ENCODE measurements at regions not wholly inside any gene's neighbourhood (a gene's known extent, or its start where the extent isn't known, plus 50 kb on each side); places are given as distances from the start of the nearest gene placed in this dataset.

GRCh38 chr12:127150028-127150427 lies 1116.9 kb upstream of the TMEM132C start:
- H3K36me3 ChIP-seq (ENCODE audit: insufficient read depth) = no peaks in the 10 kb centered on the region
- TF ChIP-seq CREB1 (CRISPR knock-in tag; IDR thresholded peaks at IDR 0.05; ENCODE audit: low read depth) (no peak), CTCF (conservative IDR thresholded peaks at IDR 0.05; ENCODE audit: low read depth in 2 of 2) (no peak)

GRCh38 chr12:127150479-127150878 lies 1116.5 kb upstream of the TMEM132C start:
- Mint-ChIP-seq H3K4me3 (no peak overlapping the region), H3K27ac (no peak overlapping the region), H3K27me3 (ENCODE audit: insufficient read depth, low read depth, poor library complexity) (no peaks in the 10 kb centered on the region), H3K4me1 (no peaks in the 10 kb centered on the region), H3K9me3 (peaks cover 26% of the 10 kb centered on the region), H3K36me3 (ENCODE audit: low read depth) (peaks cover 12% of the 10 kb centered on the region)
- TF ChIP-seq EZH2 (IDR thresholded peaks at IDR 0.05; ENCODE audit: low read depth, unreplicated experiment) = no peak
- TF ChIP-seq ETS1 (IDR thresholded peaks at IDR 0.05) = no peak
- no peak for TF ChIP-seq POLR2AphosphoS5 (IDR thresholded peaks at IDR 0.05; ENCODE audit: low read depth)
- TF ChIP-seq ZNF331 (CRISPR knock-in tag; IDR thresholded peaks at IDR 0.05; ENCODE audit: low read depth) = no peak
- TF ChIP-seq CREB1 (CRISPR knock-in tag; IDR thresholded peaks at IDR 0.05; ENCODE audit: low read depth) = no peak
- Histone ChIP-seq H3K27ac (ENCODE audit: low read depth) (no peak overlapping the region), H2AFZ (no peak overlapping the region), H3K9me2 (ENCODE audit: insufficient read depth) (no peaks in the 10 kb centered on the region), H3K4me1 (ENCODE audit: insufficient read depth) (0 out of 2 replicates have a peak, but pooled peaks cover 3% of the 10 kb centered on the region), H4K20me1 (replicated peaks; ENCODE audit: insufficient read depth) (no peaks in the 10 kb centered on the region), H3K79me2 (replicated peaks; ENCODE audit: insufficient read depth) (no peaks in the 10 kb centered on the region), H3F3A (replicated peaks; ENCODE audit: low read depth) (no peaks in the 10 kb centered on the region), H3K4me3 (no peak overlapping the region), H3K27me3 (ENCODE audit: insufficient read depth) (no peaks in the 10 kb centered on the region), H3K36me3 (ENCODE audit: insufficient read depth) (no peaks in the 10 kb centered on the region), H3K4me2 (no peak overlapping the region)
- no peak for ATAC-seq
- DNase-seq (ENCODE audit: low spot score) = no peak

More at GRCh38 chr12:127150028-127150427, 1116.9 kb upstream of the TMEM132C start:
- Histone ChIP-seq H3K4me2 (no peak overlapping the region), H3K4me1 (ENCODE audit: insufficient read depth) (0 out of 2 replicates have a peak, but pooled peaks cover 3% of the 10 kb centered on the region), H3F3A (replicated peaks; ENCODE audit: low read depth) (no peaks in the 10 kb centered on the region), H3K27me3 (ENCODE audit: insufficient read depth) (no peaks in the 10 kb centered on the region), H3K9me2 (ENCODE audit: insufficient read depth) (no peaks in the 10 kb centered on the region), H2AFZ (no peak overlapping the region), H4K20me1 (replicated peaks; ENCODE audit: insufficient read depth) (no peaks in the 10 kb centered on the region), H3K79me2 (replicated peaks; ENCODE audit: insufficient read depth) (no peaks in the 10 kb centered on the region), H3K4me3 (no peak overlapping the region), H3K27ac (ENCODE audit: low read depth) (no peak overlapping the region)
- ATAC-seq = no peak
- DNase-seq (ENCODE audit: low spot score) = no peak
- Mint-ChIP-seq H3K27ac (no peak overlapping the region), H3K9me3 (peaks cover 31% of the 10 kb centered on the region), H3K4me3 (no peak overlapping the region), H3K4me1 (no peaks in the 10 kb centered on the region), H3K36me3 (ENCODE audit: low read depth) (peaks cover 13% of the 10 kb centered on the region), H3K27me3 (ENCODE audit: insufficient read depth, low read depth, poor library complexity) (no peaks in the 10 kb centered on the region)

GRCh38 chr12:127150956-127151355 lies 1116.0 kb upstream of the TMEM132C start:
- DNase-seq (ENCODE audit: low spot score) = no peak
- H3K27ac Mint-ChIP-seq = no peak overlapping the region
- H3K9me2 ChIP-seq (ENCODE audit: insufficient read depth) = no peaks in the 10 kb centered on the region
- no peak for TF ChIP-seq EZH2 (IDR thresholded peaks at IDR 0.05; ENCODE audit: low read depth, unreplicated experiment)
- no peak for TF ChIP-seq ZNF114 (CRISPR knock-in tag; IDR thresholded peaks at IDR 0.05)
- no peak for TF ChIP-seq POLR2AphosphoS5 (IDR thresholded peaks at IDR 0.05; ENCODE audit: low read depth)
- TF ChIP-seq CREB1 (CRISPR knock-in tag; IDR thresholded peaks at IDR 0.05; ENCODE audit: low read depth) = no peak
- TF ChIP-seq ZNF331 (CRISPR knock-in tag; IDR thresholded peaks at IDR 0.05; ENCODE audit: low read depth) = no peak
- no peak for TF ChIP-seq STAT1 (IDR thresholded peaks at IDR 0.05; ENCODE audit: unreplicated experiment)
- no peak for TF ChIP-seq EZH2phosphoT487 (IDR thresholded peaks at IDR 0.05; ENCODE audit: unreplicated experiment)
- TF ChIP-seq ETS1 (IDR thresholded peaks at IDR 0.05) = no peak
- TF ChIP-seq NANOG (IDR thresholded peaks at IDR 0.05; ENCODE audit: borderline replicate concordance) = no peak
- TF ChIP-seq CTCF (conservative IDR thresholded peaks at IDR 0.05; ENCODE audit: low read depth in 2 of 2) = no peak
- TF ChIP-seq JUNB (IDR thresholded peaks at IDR 0.05; ENCODE audit: unreplicated experiment) = no peak

More at GRCh38 chr12:127150956-127151355, 1116.0 kb upstream of the TMEM132C start:
- Histone ChIP-seq H3K4me2 (no peak overlapping the region), H3K4me1 (ENCODE audit: insufficient read depth) (0 out of 2 replicates have a peak, but pooled peaks cover 3% of the 10 kb centered on the region), H3K27me3 (ENCODE audit: insufficient read depth) (no peaks in the 10 kb centered on the region), H4K20me1 (replicated peaks; ENCODE audit: insufficient read depth) (no peaks in the 10 kb centered on the region), H3K79me2 (replicated peaks; ENCODE audit: insufficient read depth) (no peaks in the 10 kb centered on the region), H2AFZ (no peak overlapping the region), H3K27ac (ENCODE audit: low read depth) (no peak overlapping the region), H3F3A (replicated peaks; ENCODE audit: low read depth) (no peaks in the 10 kb centered on the region), H3K4me3 (no peak overlapping the region), H3K36me3 (ENCODE audit: insufficient read depth) (no peaks in the 10 kb centered on the region)
- Mint-ChIP-seq H3K4me1 (no peaks in the 10 kb centered on the region), H3K4me3 (no peak overlapping the region), H3K9me3 (peaks cover 22% of the 10 kb centered on the region), H3K27me3 (ENCODE audit: insufficient read depth, low read depth, poor library complexity) (no peaks in the 10 kb centered on the region), H3K36me3 (ENCODE audit: low read depth) (peaks cover 9% of the 10 kb centered on the region)
- no peak for ATAC-seq
